Astrocyte of the cerebellum (primary cell): ENCODE measurements at regions not wholly inside any gene's neighbourhood (a gene's known extent, or its start where the extent isn't known, plus 50 kb on each side); places are given as distances from the start of the nearest gene placed in this dataset.

Source experiments
- DNase-seq: peaks from one replicate; pipeline ENCODE4 v3.0.0-alpha.2; 2011; ENCODE audit warnings: low read depth
- H3K4me3 ChIP-seq: 2 replicates; pipeline ENCODE4 v1.5.1; 2011; ENCODE audit warnings: mild to moderate bottlenecking, low read depth, low read length, moderate library complexity
- in situ Hi-C: cut with HindIII; loops from 2 replicates; pipeline ENCODE4 v1.10.0; 2017; ENCODE audit warnings: low sequenced_read_pairs
- TF ChIP-seq, protein P1 (sequence below): IDR thresholded peaks from 2 replicates; pipeline ENCODE4 v1.5.1; 2012; ENCODE audit warnings: low read length, low read depth, moderate library complexity, mild to moderate bottlenecking; ENCODE audit errors: missing control alignments

DNA sequence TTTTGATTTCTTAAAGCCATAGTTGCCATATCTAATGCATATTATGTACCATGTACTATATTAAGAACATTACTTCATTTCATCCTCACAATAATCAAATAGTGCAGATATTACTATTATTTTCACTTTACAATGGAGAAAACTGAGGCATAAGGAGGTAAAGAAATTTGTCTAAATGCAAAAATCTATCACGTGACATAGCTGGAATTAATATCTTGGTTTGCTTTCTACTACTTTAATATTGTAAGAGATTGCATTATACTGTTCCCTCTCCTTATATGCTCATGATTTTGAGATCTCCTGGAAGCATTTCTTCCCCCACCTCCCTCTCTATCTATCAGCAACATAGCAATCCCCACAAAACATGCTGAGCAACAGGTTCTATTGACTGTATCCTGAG lies 330.8 kb upstream of the SPTLC3 start:
- no peak for DNase-seq
- in situ Hi-C loops = no loop called here
- TF ChIP-seq, protein P1, sequence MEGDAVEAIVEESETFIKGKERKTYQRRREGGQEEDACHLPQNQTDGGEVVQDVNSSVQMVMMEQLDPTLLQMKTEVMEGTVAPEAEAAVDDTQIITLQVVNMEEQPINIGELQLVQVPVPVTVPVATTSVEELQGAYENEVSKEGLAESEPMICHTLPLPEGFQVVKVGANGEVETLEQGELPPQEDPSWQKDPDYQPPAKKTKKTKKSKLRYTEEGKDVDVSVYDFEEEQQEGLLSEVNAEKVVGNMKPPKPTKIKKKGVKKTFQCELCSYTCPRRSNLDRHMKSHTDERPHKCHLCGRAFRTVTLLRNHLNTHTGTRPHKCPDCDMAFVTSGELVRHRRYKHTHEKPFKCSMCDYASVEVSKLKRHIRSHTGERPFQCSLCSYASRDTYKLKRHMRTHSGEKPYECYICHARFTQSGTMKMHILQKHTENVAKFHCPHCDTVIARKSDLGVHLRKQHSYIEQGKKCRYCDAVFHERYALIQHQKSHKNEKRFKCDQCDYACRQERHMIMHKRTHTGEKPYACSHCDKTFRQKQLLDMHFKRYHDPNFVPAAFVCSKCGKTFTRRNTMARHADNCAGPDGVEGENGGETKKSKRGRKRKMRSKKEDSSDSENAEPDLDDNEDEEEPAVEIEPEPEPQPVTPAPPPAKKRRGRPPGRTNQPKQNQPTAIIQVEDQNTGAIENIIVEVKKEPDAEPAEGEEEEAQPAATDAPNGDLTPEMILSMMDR = no peak
- no peak overlapping the region for H3K4me3 ChIP-seq

DNA sequence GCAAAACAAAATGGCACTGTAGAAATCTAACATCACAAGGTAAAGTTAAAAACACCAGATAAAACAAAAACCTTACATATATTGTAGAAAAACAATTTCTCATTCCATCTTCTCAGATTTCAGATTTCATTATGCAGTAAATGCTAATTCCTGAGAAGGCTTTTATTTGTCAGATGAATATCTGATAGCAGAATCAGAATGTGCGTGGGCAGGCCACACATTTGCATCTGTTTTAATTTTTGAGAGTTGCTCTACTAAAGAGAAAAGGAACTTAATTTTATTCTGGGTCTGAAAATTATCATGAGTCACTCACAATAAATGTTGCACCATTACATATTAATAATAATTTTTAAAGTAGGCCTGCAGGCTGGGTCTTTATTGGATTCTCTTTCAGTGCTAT lies 329.3 kb upstream of the SPTLC3 start:
- H3K4me3 ChIP-seq = no peak overlapping the region
- TF ChIP-seq, protein P1 = no peak
- DNase-seq = no peak
- in situ Hi-C loops = no loop called here

DNA sequence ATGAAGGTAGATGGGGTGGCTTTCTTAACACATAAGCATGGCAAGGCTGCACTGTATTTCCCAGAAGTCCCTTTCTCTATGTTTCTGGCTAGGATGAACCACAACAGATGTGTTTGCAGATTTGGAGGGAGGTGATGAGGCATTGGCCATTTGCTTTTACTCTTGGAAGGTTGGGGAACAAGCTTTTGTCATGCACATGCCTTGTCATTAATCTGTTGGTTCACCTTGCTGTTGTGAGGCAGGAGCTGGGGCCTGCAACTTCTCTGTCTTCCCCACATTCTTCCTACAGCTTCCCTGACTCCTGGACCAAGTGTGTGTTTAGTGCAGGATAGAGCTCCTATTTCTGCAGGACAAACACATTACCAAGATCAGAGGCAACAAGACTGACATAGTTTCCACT lies 326.2 kb upstream of the SPTLC3 start:
- no peak overlapping the region for H3K4me3 ChIP-seq
- in situ Hi-C loops = no loop called here
- DNase-seq = no peak
- TF ChIP-seq, protein P1 = no peak

DNA sequence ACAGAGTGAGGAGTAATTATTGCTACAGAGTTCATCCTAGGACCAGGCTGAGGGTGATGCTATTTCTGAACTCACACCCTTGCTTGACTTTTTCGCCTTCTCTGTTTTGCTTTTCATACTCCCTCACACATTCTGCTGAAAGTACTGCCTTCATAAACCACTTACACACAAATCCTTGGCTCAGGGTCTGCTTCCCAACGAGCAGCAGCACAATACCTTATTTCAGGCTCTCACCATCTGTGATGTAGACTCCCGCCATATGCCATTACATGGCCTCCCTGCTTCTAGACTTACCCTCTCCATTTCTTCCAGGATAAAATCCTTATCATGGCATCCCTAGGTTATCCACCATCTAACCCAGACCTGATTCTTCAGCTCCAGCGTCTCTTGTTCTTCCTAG lies 321.3 kb upstream of the SPTLC3 start:
- H3K4me3 ChIP-seq = no peak overlapping the region
- TF ChIP-seq, protein P1 = no peak
- in situ Hi-C loops = no loop called here
- no peak for DNase-seq

DNA sequence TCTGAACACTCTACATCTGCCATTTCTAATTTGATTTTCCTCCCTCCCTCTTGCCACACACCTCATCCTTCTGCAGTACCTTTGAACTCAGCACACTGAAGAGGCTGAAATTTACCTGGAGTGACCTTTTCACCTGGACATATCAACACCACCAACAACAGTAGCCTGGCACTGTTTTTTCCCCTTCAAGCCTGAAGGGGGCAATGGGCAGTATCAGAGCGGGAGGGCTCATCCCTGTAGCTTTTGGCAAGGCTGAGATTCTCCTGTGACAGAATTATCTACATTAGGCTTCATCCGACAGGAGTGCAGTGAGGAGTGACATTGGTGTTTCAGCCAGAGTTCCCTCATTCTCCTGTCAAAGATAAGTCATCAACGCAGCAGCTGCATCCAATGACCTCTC lies 312.8 kb upstream of the SPTLC3 start:
- H3K4me3 ChIP-seq = no peak overlapping the region
- in situ Hi-C loops = no loop called here
- TF ChIP-seq, protein P1 = no peak
- no peak for DNase-seq

DNA sequence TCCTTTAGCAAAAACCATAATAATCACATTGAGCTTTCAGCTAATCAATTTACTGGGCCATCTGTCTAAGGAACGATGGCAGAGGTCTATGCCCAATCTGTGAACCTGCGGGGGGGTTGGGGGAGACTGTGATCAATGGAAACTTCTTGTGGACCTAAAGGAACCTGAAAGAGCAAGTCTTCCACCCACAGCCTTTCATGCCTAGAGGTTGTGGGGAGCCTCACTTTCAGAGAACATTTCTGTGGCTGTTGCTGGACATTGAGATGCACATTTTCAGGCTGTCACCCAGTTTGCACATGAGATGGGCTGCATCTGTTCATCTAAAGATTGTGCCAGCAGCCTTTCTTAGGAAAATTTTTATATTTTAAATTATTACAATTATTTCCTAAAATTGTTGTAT lies 310.0 kb upstream of the SPTLC3 start:
- DNase-seq = no peak
- H3K4me3 ChIP-seq = no peak overlapping the region
- in situ Hi-C loops = no loop called here
- TF ChIP-seq, protein P1 = no peak
